ENCODE measurements at regions not wholly inside any gene's neighbourhood (a gene's known extent, or its start where the extent isn't known, plus 50 kb on each side); places are given as distances from the start of the nearest gene placed in this dataset.

- DNase-seq (ENCODE audit: low spot score) = no peak
- no peaks in the 10 kb centered on the region for H3K9me2 ChIP-seq (replicated peaks; ENCODE audit: insufficient read depth)
- H3K4me3 ChIP-seq = no peak overlapping the region
- H3K79me2 ChIP-seq = no peaks in the 10 kb centered on the region
- no peaks in the 10 kb centered on the region for H3K36me3 ChIP-seq (replicated peaks; ENCODE audit: insufficient read depth, low read depth)
- no peak overlapping the region for H2AFZ ChIP-seq
- no peaks in the 10 kb centered on the region for H4K20me1 ChIP-seq (ENCODE audit: insufficient read depth, poor library complexity, severe bottlenecking)
- H3K27ac ChIP-seq = no peak overlapping the region
- 67% methylated on average over 5 of the region's 5 CpGs for WGBS (ENCODE audit: low lambda C conversion rate, missing lambda C conversion rate)
- H3K9me3 ChIP-seq (ENCODE audit: low read depth) = no peaks in the 10 kb centered on the region
- H3K4me2 ChIP-seq = no peak overlapping the region
- peaks cover 3% of the 10 kb centered on the region for H3K4me1 ChIP-seq (ENCODE audit: insufficient read depth)
- no peaks in the 10 kb centered on the region for H3K27me3 ChIP-seq
- no peak for TF ChIP-seq EZH2 (IDR thresholded peaks at IDR 0.05; ENCODE audit: borderline replicate concordance)
- TF ChIP-seq EZH2phosphoT487 (IDR thresholded peaks at IDR 0.05; ENCODE audit: low read depth, severe bottlenecking, unreplicated experiment) = no peak
- TF ChIP-seq CTCF (IDR thresholded peaks at IDR 0.05; ENCODE audit: poor library complexity) = no peak
These were observed 238.1 kb upstream of the STT3B start for GRCh38 chr3:31294430-31295149.

- Histone ChIP-seq H3K79me2 (no peaks in the 10 kb centered on the region), H3K36me3 (replicated peaks; ENCODE audit: insufficient read depth, low read depth) (no peaks in the 10 kb centered on the region), H3K4me3 (no peak overlapping the region), H3K27ac (no peak overlapping the region), H2AFZ (no peak overlapping the region), H4K20me1 (ENCODE audit: insufficient read depth, poor library complexity, severe bottlenecking) (no peaks in the 10 kb centered on the region), H3K27me3 (no peaks in the 10 kb centered on the region), H3K4me2 (no peak overlapping the region), H3K4me1 (ENCODE audit: insufficient read depth) (no peaks in the 10 kb centered on the region), H3K9me3 (ENCODE audit: low read depth) (no peaks in the 10 kb centered on the region), H3K9me2 (replicated peaks; ENCODE audit: insufficient read depth) (no peaks in the 10 kb centered on the region)
- TF ChIP-seq EZH2phosphoT487 (IDR thresholded peaks at IDR 0.05; ENCODE audit: low read depth, severe bottlenecking, unreplicated experiment) = no peak
- no peak for DNase-seq (ENCODE audit: low spot score)
- 45% methylated on average over 7 of the region's 7 CpGs for WGBS (ENCODE audit: low lambda C conversion rate, missing lambda C conversion rate)
These were observed 237.5 kb upstream of the STT3B start for GRCh38 chr3:31295150-31295765.

- Histone ChIP-seq H4K20me1 (ENCODE audit: insufficient read depth, poor library complexity, severe bottlenecking) (no peaks in the 10 kb centered on the region), H2AFZ (no peak overlapping the region), H3K4me1 (ENCODE audit: insufficient read depth) (no peaks in the 10 kb centered on the region), H3K4me3 (no peak overlapping the region), H3K4me2 (no peak overlapping the region), H3K36me3 (replicated peaks; ENCODE audit: insufficient read depth, low read depth) (no peaks in the 10 kb centered on the region), H3K9me3 (ENCODE audit: low read depth) (no peaks in the 10 kb centered on the region), H3K9me2 (replicated peaks; ENCODE audit: insufficient read depth) (no peaks in the 10 kb centered on the region), H3K79me2 (no peaks in the 10 kb centered on the region), H3K27me3 (no peaks in the 10 kb centered on the region), H3K27ac (no peak overlapping the region)
- no peak for DNase-seq (ENCODE audit: low spot score)
- 91% methylated on average over 3 of the region's 3 CpGs for WGBS (ENCODE audit: low lambda C conversion rate, missing lambda C conversion rate)
- TF ChIP-seq EZH2 (IDR thresholded peaks at IDR 0.05; ENCODE audit: borderline replicate concordance) (no peak), EZH2phosphoT487 (IDR thresholded peaks at IDR 0.05; ENCODE audit: low read depth, severe bottlenecking, unreplicated experiment) (no peak), CTCF (IDR thresholded peaks at IDR 0.05; ENCODE audit: poor library complexity) (no peak)
These were observed 234.9 kb upstream of the STT3B start for GRCh38 chr3:31297726-31298298.
